ENCODE measurements at regions not wholly inside any gene's neighbourhood (a gene's known extent, or its start where the extent isn't known, plus 50 kb on each side); places are given as distances from the start of the nearest gene placed in this dataset.

DNA sequence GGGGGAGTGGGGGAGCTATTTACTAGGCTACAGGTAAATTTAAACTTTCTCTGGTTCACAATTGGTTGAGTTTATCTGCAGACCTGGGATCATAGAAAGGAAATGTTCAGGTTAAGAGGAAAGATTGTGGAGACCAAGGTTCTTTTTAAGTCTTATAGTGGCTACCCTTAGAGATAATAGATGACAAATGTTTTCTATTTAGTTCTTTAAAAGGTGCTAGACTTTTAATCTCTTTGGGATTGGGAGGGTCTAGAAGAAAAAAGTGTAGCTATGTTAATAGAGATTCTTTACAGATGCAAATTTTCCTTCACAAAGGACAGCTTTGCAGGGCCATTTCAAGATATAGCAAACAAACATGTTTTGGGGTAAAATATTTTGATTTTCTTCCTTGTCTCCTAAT, 76.0 kb downstream of the TEX13C start:
- Mint-ChIP-seq H3K9me3 (no peaks in the 10 kb centered on the region), H3K4me3 (no peak overlapping the region), H3K4me1 (no peaks in the 10 kb centered on the region), H3K27ac (no peak overlapping the region), H3K36me3 (no peaks in the 10 kb centered on the region), H3K27me3 (peaks cover 4 to 8% of the 10 kb centered on the region in 2 donors)
- H3K36me3 ChIP-seq (ENCODE audit: control insufficient read depth in 2 of 2, extremely low read depth in 1 of 2, insufficient read depth in 1 of 2, low read length in 1 of 2) = no peaks in the 10 kb centered on the region
- H3K27ac ChIP-seq (ENCODE audit: low read length) = no peak overlapping the region
- CTCF ChIA-PET = no interaction called here
- H3K4me3 ChIP-seq (ENCODE audit: control insufficient read depth in 1 of 2, extremely low read depth in 1 of 2, low read length in 1 of 2) = no peak overlapping the region
- no peak for ATAC-seq (replicated peaks in 1 of 4)
- DNase-seq = no peak
- no peaks in the 10 kb centered on the region for H3K4me1 ChIP-seq (ENCODE audit: control insufficient read depth in 1 of 2, extremely low read depth in 1 of 2, insufficient read depth in 2 of 2, low read length in 2 of 2)
- no peaks in the 10 kb centered on the region for H3K9me3 ChIP-seq
- no peaks in the 10 kb centered on the region for H3K27me3 ChIP-seq (replicated peaks in 1 of 2; ENCODE audit: control insufficient read depth in 2 of 2, extremely low read depth in 1 of 2, insufficient read depth in 2 of 2, low read length in 1 of 2)
- POLR2A ChIA-PET = no interaction called here

DNA sequence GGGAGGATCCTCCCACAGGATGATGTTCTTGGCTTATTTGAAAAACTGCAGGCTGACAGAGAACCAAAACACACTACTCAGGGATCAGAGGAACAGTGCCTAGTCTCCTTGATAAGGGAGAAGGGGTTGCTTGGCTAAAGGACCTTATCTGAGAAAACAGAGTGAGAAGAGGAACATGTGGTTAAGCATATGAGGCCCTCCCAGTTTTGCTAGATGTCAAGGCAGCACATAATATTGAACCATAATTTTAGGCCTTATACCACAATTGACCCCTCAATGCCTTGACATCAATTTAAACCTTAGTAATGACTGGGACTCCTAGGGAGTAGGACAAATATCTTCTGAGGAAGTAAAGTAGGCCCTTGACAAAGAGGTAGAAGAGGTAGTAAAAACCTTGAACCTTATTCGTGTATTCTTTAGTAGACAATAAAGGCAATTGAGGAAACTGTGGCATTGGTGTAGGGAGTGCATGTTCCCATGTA, 79.3 kb downstream of the TEX13C start:
- ChIA-PET CTCF (no interaction called here), POLR2A (no interaction called here)
- Mint-ChIP-seq H3K36me3 (no peaks in the 10 kb centered on the region), H3K27ac (no peak overlapping the region), H3K9me3 (no peaks in the 10 kb centered on the region), H3K4me1 (no peaks in the 10 kb centered on the region), H3K27me3 (no peaks in the 10 kb centered on the region), H3K4me3 (no peak overlapping the region)
- Histone ChIP-seq H3K9me3 (no peaks in the 10 kb centered on the region), H3K4me1 (ENCODE audit: control insufficient read depth in 1 of 2, extremely low read depth in 1 of 2, insufficient read depth in 2 of 2, low read length in 2 of 2) (no peaks in the 10 kb centered on the region), H3K36me3 (ENCODE audit: control insufficient read depth in 2 of 2, extremely low read depth in 1 of 2, insufficient read depth in 1 of 2, low read length in 1 of 2) (no peaks in the 10 kb centered on the region), H3K4me3 (ENCODE audit: control insufficient read depth in 1 of 2, extremely low read depth in 1 of 2, low read length in 1 of 2) (no peak overlapping the region), H3K27ac (ENCODE audit: low read length) (no peak overlapping the region), H3K27me3 (replicated peaks in 1 of 2; ENCODE audit: control insufficient read depth in 2 of 2, extremely low read depth in 1 of 2, insufficient read depth in 2 of 2, low read length in 1 of 2) (no peaks in the 10 kb centered on the region)
- ATAC-seq (replicated peaks in 1 of 4) (no peak), DNase-seq (no peak)
- WGBS (ENCODE audit: insufficient coverage) = 100% methylated on average over 1 of the region's 1 CpG

DNA sequence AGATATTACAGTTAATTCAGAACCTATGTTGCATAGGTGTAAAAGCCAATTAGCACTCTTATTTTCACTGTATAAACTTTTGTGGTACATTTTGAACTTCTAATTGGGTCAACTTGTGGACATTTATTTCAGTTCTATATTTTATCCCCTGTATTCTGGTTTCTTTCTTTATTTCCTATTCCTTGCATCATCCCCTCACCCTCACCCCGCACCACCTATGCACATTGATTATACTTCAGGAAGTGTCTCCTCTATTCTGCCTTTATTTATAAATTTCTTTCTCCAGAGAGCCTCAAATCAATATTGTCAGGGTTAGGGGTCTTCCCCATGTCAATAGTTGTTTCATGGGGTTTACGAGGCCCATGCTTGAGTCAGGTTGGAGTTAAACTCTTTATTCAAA, 83.1 kb downstream of the TEX13C start:
- Histone ChIP-seq H3K4me1 (ENCODE audit: control insufficient read depth in 1 of 2, extremely low read depth in 1 of 2, insufficient read depth in 2 of 2, low read length in 2 of 2) (no peaks in the 10 kb centered on the region), H3K4me3 (ENCODE audit: control insufficient read depth in 1 of 2, extremely low read depth in 1 of 2, low read length in 1 of 2) (no peak overlapping the region), H3K27me3 (replicated peaks in 1 of 2; ENCODE audit: control insufficient read depth in 2 of 2, extremely low read depth in 1 of 2, insufficient read depth in 2 of 2, low read length in 1 of 2) (no peaks in the 10 kb centered on the region), H3K27ac (ENCODE audit: low read length) (no peak overlapping the region), H3K9me3 (no peaks in the 10 kb centered on the region), H3K36me3 (ENCODE audit: control insufficient read depth in 2 of 2, extremely low read depth in 1 of 2, insufficient read depth in 1 of 2, low read length in 1 of 2) (no peaks in the 10 kb centered on the region)
- ATAC-seq (replicated peaks in 1 of 4) (no peak), DNase-seq (no peak)
- POLR2A ChIA-PET = no interaction called here
- Mint-ChIP-seq H3K9me3 (peaks cover 0 to 7% (median 0%) of the 10 kb centered on the region in 3 donors), H3K4me3 (no peak overlapping the region), H3K27me3 (no peaks in the 10 kb centered on the region), H3K36me3 (no peaks in the 10 kb centered on the region), H3K4me1 (no peaks in the 10 kb centered on the region), H3K27ac (no peak overlapping the region)
- CTCF ChIA-PET = no interaction called here
- no CpG with 5 or more reads among the region's 2 CpGs for WGBS (ENCODE audit: insufficient coverage)

DNA sequence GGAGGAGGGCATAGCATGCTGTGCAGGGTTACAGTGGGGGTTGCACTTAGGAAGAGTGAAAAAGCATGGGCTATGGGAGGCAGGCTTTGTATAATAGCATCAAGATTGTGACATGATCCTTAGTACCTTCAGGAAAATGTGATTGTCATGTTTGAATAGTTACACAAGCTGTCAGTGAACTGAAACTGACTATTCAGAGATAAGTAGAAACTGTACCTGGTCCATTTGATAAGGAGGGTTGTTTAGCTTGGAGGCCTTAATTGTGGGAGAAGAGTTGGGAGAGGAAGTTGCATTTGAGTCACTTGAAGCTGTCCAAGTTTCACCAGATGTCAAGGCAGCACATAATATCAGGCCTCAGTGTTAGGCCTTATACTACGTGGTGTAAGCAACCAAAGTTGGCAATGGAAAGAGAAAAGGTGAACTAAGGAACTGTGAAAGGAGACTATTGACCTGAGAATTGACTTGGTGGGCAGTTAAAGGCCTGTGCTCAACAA, 85.0 kb downstream of the TEX13C start:
- ChIA-PET POLR2A (no interaction called here), CTCF (no interaction called here)
- peaks cover 0 to 7% (median 0%) of the 10 kb centered on the region in 3 donors for H3K9me3 Mint-ChIP-seq
- no peak overlapping the region for H3K27ac ChIP-seq (ENCODE audit: low read length)
- H3K27me3 ChIP-seq (replicated peaks in 1 of 2; ENCODE audit: control insufficient read depth in 2 of 2, extremely low read depth in 1 of 2, insufficient read depth in 2 of 2, low read length in 1 of 2) = no peaks in the 10 kb centered on the region
- H3K4me3 ChIP-seq (ENCODE audit: control insufficient read depth in 1 of 2, extremely low read depth in 1 of 2, low read length in 1 of 2) = no peak overlapping the region
- H3K36me3 ChIP-seq (ENCODE audit: control insufficient read depth in 2 of 2, extremely low read depth in 1 of 2, insufficient read depth in 1 of 2, low read length in 1 of 2) = no peaks in the 10 kb centered on the region
- no peak for ATAC-seq (replicated peaks in 1 of 4)
- no peaks in the 10 kb centered on the region for H3K4me1 Mint-ChIP-seq
- no peak overlapping the region for H3K27ac Mint-ChIP-seq
- H3K4me3 Mint-ChIP-seq = no peak overlapping the region
- no peaks in the 10 kb centered on the region for H3K9me3 ChIP-seq
- no peaks in the 10 kb centered on the region for H3K36me3 Mint-ChIP-seq
- H3K4me1 ChIP-seq (ENCODE audit: control insufficient read depth in 1 of 2, extremely low read depth in 1 of 2, insufficient read depth in 2 of 2, low read length in 2 of 2) = no peaks in the 10 kb centered on the region
- no peak for DNase-seq
- no CpG with 5 or more reads among the region's 1 CpG for WGBS (ENCODE audit: insufficient coverage)
- H3K27me3 Mint-ChIP-seq = no peaks in the 10 kb centered on the region

GRCh38 chrX:125405339-125405738, 85.7 kb downstream of the TEX13C start:
- no peaks in the 10 kb centered on the region for H3K9me3 ChIP-seq
- ChIA-PET CTCF (no interaction called here), POLR2A (no interaction called here)
- no peak for ATAC-seq (replicated peaks in 1 of 4)
- H3K36me3 ChIP-seq (ENCODE audit: control insufficient read depth in 2 of 2, extremely low read depth in 1 of 2, insufficient read depth in 1 of 2, low read length in 1 of 2) = no peaks in the 10 kb centered on the region
- no peaks in the 10 kb centered on the region for H3K27me3 Mint-ChIP-seq
- H3K4me3 ChIP-seq (ENCODE audit: control insufficient read depth in 1 of 2, extremely low read depth in 1 of 2, low read length in 1 of 2) = no peak overlapping the region
- no peak overlapping the region for H3K4me3 Mint-ChIP-seq
- H3K4me1 ChIP-seq (ENCODE audit: control insufficient read depth in 1 of 2, extremely low read depth in 1 of 2, insufficient read depth in 2 of 2, low read length in 2 of 2) = no peaks in the 10 kb centered on the region
- no peaks in the 10 kb centered on the region for H3K36me3 Mint-ChIP-seq
- no peaks in the 10 kb centered on the region for H3K27me3 ChIP-seq (replicated peaks in 1 of 2; ENCODE audit: control insufficient read depth in 2 of 2, extremely low read depth in 1 of 2, insufficient read depth in 2 of 2, low read length in 1 of 2)
- DNase-seq = no peak
- no peak overlapping the region for H3K27ac Mint-ChIP-seq
- WGBS (ENCODE audit: insufficient coverage) = no CpG with 5 or more reads among the region's 2 CpGs
- H3K9me3 Mint-ChIP-seq = peaks cover 0 to 7% (median 0%) of the 10 kb centered on the region in 3 donors
- H3K27ac ChIP-seq (ENCODE audit: low read length) = no peak overlapping the region
- no peaks in the 10 kb centered on the region for H3K4me1 Mint-ChIP-seq

GRCh38 chrX:125407314-125407713, 87.6 kb downstream of the TEX13C start:
- H3K36me3 ChIP-seq (ENCODE audit: control insufficient read depth in 2 of 2, extremely low read depth in 1 of 2, insufficient read depth in 1 of 2, low read length in 1 of 2) = no peaks in the 10 kb centered on the region
- ChIA-PET CTCF (no interaction called here), POLR2A (no interaction called here)
- H3K27ac ChIP-seq (ENCODE audit: low read length) = no peak overlapping the region
- no peaks in the 10 kb centered on the region for H3K36me3 Mint-ChIP-seq
- H3K9me3 ChIP-seq = no peaks in the 10 kb centered on the region
- DNase-seq = no peak
- H3K27me3 ChIP-seq (replicated peaks in 1 of 2; ENCODE audit: control insufficient read depth in 2 of 2, extremely low read depth in 1 of 2, insufficient read depth in 2 of 2, low read length in 1 of 2) = no peaks in the 10 kb centered on the region
- H3K27ac Mint-ChIP-seq = no peak overlapping the region
- H3K4me1 ChIP-seq (ENCODE audit: control insufficient read depth in 1 of 2, extremely low read depth in 1 of 2, insufficient read depth in 2 of 2, low read length in 2 of 2) = no peaks in the 10 kb centered on the region
- no peak overlapping the region for H3K4me3 ChIP-seq (ENCODE audit: control insufficient read depth in 1 of 2, extremely low read depth in 1 of 2, low read length in 1 of 2)
- peaks cover 0 to 7% (median 0%) of the 10 kb centered on the region in 3 donors for H3K9me3 Mint-ChIP-seq
- H3K4me3 Mint-ChIP-seq = no peak overlapping the region
- no peak for ATAC-seq (replicated peaks in 1 of 4)
- no peaks in the 10 kb centered on the region for H3K4me1 Mint-ChIP-seq
- WGBS (ENCODE audit: insufficient coverage) = no CpG with 5 or more reads among the region's 1 CpG
- H3K27me3 Mint-ChIP-seq = peaks cover 0 to 4% of the 10 kb centered on the region in 2 donors

DNA sequence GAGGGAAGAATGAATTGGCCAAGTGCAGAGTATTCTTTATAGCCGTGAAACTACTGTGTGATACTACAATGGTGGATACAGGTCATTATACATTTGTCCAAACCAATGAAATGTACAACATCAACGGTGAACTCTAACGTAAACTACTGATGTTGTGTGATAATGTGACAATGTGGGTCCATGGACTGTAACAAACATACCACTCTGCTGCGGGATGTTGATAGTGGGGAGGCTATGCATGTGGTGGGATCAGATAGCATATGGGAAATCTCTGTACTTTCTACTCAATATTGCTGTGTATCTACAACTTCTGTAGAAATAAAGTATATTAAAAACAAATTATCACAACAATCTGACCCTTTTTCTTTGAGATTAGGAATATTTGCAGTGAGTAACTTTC, 101.1 kb downstream of the TEX13C start:
- ChIA-PET CTCF (no interaction called here), POLR2A (no interaction called here)
- Mint-ChIP-seq H3K4me3 (no peak overlapping the region), H3K4me1 (no peaks in the 10 kb centered on the region), H3K36me3 (no peaks in the 10 kb centered on the region), H3K27ac (no peak overlapping the region), H3K9me3 (no peaks in the 10 kb centered on the region), H3K27me3 (peaks cover 0 to 23% of the 10 kb centered on the region in 2 donors)
- H3K27ac ChIP-seq (ENCODE audit: low read length) = no peak overlapping the region
- H3K4me3 ChIP-seq (ENCODE audit: control insufficient read depth in 1 of 2, extremely low read depth in 1 of 2, low read length in 1 of 2) = no peak overlapping the region
- no peak for ATAC-seq (replicated peaks in 1 of 4)
- no peaks in the 10 kb centered on the region for H3K9me3 ChIP-seq
- DNase-seq = no peak
- H3K36me3 ChIP-seq (ENCODE audit: control insufficient read depth in 2 of 2, extremely low read depth in 1 of 2, insufficient read depth in 1 of 2, low read length in 1 of 2) = no peaks in the 10 kb centered on the region
- H3K4me1 ChIP-seq (ENCODE audit: control insufficient read depth in 1 of 2, extremely low read depth in 1 of 2, insufficient read depth in 2 of 2, low read length in 2 of 2) = no peaks in the 10 kb centered on the region
- no peaks in the 10 kb centered on the region for H3K27me3 ChIP-seq (replicated peaks in 1 of 2; ENCODE audit: control insufficient read depth in 2 of 2, extremely low read depth in 1 of 2, insufficient read depth in 2 of 2, low read length in 1 of 2)
- WGBS (ENCODE audit: insufficient coverage) = no CpG with 5 or more reads among the region's 4 CpGs
